TTC549 (cell line): ENCODE measurements at regions not wholly inside any gene's neighbourhood (a gene's known extent, or its start where the extent isn't known, plus 50 kb on each side); places are given as distances from the start of the nearest gene placed in this dataset.
"Not testable (repeated sequence)": the region's sequence is repeated elsewhere in the genome, so short reads cannot be mapped to it uniquely, and the experiment has no call there.

Experiments
- FAIRE-seq: peaks from 2 replicates; lab custom pipeline; 2012; peaks lifted over from hg19 to GRCh38; lab: Jason Lieb, UNC

GRCh38 chr7:35853194-35853593 lies 52.3 kb downstream of the SEPTIN7 start:
- not testable (repeated sequence) for FAIRE-seq

- no peak for FAIRE-seq
These were observed 53.5 kb downstream of the SEPTIN7 start for GRCh38 chr7:35854311-35854710.

GRCh38 chr7:35856175-35856574 lies 55.3 kb downstream of the SEPTIN7 start:
- FAIRE-seq, result no peak

- FAIRE-seq, result no peak
These were observed 59.8 kb downstream of the SEPTIN7 start for GRCh38 chr7:35860664-35861063.

GRCh38 chr7:35865287-35865686 lies 64.4 kb downstream of the SEPTIN7 start:
- no peak for FAIRE-seq

- FAIRE-seq, result no peak
These were observed 65.3 kb downstream of the SEPTIN7 start for GRCh38 chr7:35866186-35866585.

- not testable (repeated sequence) for FAIRE-seq
These were observed 68.3 kb downstream of the SEPTIN7 start for GRCh38 chr7:35869117-35869516.

GRCh38 chr7:35869810-35870209 lies 69.0 kb downstream of the SEPTIN7 start:
- FAIRE-seq, result no peak

- FAIRE-seq, result no peak
These were observed 71.0 kb downstream of the SEPTIN7 start for GRCh38 chr7:35871856-35872255.

- no peak for FAIRE-seq
These were observed 74.0 kb downstream of the SEPTIN7 start for GRCh38 chr7:35874886-35875285.

- FAIRE-seq, result no peak
These were observed 74.4 kb downstream of the SEPTIN7 start for GRCh38 chr7:35875292-35875691.

GRCh38 chr7:35878351-35878750 lies 77.5 kb downstream of the SEPTIN7 start:
- FAIRE-seq, result no peak

GRCh38 chr7:35887430-35887829 lies 86.6 kb downstream of the SEPTIN7 start:
- not testable (repeated sequence) for FAIRE-seq

GRCh38 chr7:35889001-35889400 lies 88.1 kb downstream of the SEPTIN7 start:
- FAIRE-seq, result no peak

GRCh38 chr7:35889870-35890269 lies 89.0 kb downstream of the SEPTIN7 start:
- FAIRE-seq, result no peak

- FAIRE-seq, result no peak
These were observed 90.4 kb downstream of the SEPTIN7 start for GRCh38 chr7:35891004-35891830.

- FAIRE-seq, result no peak
These were observed 92.8 kb downstream of the SEPTIN7 start for GRCh38 chr7:35893649-35894048.

GRCh38 chr7:35894721-35895120 lies 93.9 kb downstream of the SEPTIN7 start:
- no peak for FAIRE-seq

- FAIRE-seq, result no peak
These were observed 99.8 kb downstream of the SEPTIN7 start for GRCh38 chr7:35900651-35901050.

- no peak for FAIRE-seq
These were observed 104.7 kb downstream of the SEPTIN7 start for GRCh38 chr7:35905555-35905954.

- FAIRE-seq, result peak; percentile 11
These were observed 105.5 kb downstream of the SEPTIN7 start for GRCh38 chr7:35906191-35906908.

GRCh38 chr7:35908331-35909216 lies 107.7 kb downstream of the SEPTIN7 start:
- FAIRE-seq, result no peak
